Astrocyte of the spinal cord (primary cell): ENCODE measurements at regions not wholly inside any gene's neighbourhood (a gene's known extent, or its start where the extent isn't known, plus 50 kb on each side); places are given as distances from the start of the nearest gene placed in this dataset.

ENCODE experiments used
- DNase-seq: peaks from one replicate; pipeline ENCODE4 v3.0.0; 2011; ENCODE audit warnings: low read depth, low spot score
- H3K4me3 ChIP-seq: 2 replicates; pipeline ENCODE4 v1.5.1; 2011; ENCODE audit warnings: low read depth, mild to moderate bottlenecking, low read length, moderate library complexity
- CTCF ChIP-seq: IDR thresholded peaks from 2 replicates; pipeline ENCODE4 v1.5.1; 2012; ENCODE audit warnings: low read depth, mild to moderate bottlenecking, low read length, inconsistent platforms
- in situ Hi-C: cut with HindIII; loops from 2 replicates; pipeline ENCODE4 v1.10.0; 2017; ENCODE audit warnings: low sequenced_read_pairs

- no peak for TF ChIP-seq CTCF
- DNase-seq, result no peak
- no peak overlapping the region for H3K4me3 ChIP-seq
- in situ Hi-C loops, result no loop called here
Observed at GRCh38 chr6:10278746-10279145, 136.1 kb downstream of the TFAP2A start.

DNA sequence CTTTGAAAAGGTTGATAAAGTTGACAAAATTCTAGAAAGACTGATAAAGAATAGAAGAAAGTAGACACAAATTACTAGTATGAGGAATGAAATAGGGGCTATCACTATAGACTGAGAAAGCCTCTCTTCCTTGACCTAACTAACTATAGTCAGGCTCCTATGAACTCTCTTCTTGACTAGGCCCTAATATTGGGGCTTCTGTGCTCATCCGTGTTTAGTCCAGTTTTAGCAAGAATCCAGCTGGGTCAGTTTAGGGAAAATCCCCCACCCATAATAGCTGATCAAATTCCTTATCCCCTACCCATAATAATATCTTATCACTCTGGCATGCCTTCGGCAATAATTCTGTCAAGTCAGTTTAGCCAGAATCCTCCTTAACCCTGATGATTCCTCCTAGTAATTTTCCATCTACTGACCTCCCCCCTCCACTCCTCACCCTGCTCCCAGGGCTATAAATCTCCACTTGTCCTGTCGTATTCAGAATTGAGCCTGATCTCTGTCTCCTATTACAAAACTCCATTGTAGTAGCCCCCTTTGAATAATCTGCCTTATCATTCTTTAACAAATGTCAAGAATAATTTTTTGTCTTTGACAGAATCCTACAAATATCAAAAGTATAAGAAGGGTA is 138.1 kb downstream of the TFAP2A start:
- H3K4me3 ChIP-seq, result no peak overlapping the region
- no peak for TF ChIP-seq CTCF
- in situ Hi-C loops, result no loop called here
- no peak for DNase-seq

DNA sequence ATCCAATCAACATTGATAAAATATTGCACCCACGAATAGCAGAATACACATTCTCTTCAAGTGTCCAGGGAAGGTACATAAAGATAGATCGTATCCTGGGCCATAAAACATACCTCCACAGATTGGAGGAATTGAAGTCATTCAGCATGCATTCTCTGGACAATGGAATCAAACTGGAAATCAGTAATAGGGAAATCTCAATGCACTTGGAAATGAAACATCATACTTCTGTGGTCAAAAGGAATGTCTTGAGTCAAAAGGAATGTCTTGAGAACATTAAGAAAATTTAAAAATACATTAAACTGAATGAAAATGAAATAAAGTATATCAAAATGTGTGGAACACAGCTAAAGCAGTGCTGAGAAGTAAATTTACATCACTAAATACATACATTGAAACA is 138.8 kb downstream of the TFAP2A start:
- in situ Hi-C loops, result no loop called here
- no peak for TF ChIP-seq CTCF
- peak; percentile 28 for DNase-seq
- no peak overlapping the region for H3K4me3 ChIP-seq

DNA sequence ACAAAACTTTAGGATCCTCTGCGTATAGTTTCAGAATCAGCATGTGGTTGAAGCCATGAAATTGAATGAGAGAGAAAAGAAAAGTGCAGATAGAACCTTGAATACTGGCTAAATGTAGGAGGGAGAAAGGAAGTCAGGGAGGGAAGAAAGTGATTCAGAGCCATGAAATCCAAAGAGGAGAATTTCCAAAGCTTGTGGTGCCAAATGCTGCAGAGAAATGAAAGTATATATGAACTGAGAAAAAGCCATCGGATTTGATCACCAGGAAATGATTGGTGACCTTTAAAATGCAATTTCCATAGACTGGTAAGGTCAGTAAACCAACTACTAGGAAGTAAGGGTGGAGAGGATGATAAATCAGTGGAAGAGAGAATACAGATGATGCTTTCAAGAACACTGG is 142.3 kb downstream of the TFAP2A start:
- no peak overlapping the region for H3K4me3 ChIP-seq
- no peak for TF ChIP-seq CTCF
- DNase-seq, result no peak
- in situ Hi-C loops, result no loop called here

GRCh38 chr6:10271982-10272381 is 142.9 kb downstream of the TFAP2A start:
- DNase-seq, result no peak
- in situ Hi-C loops, result no loop called here
- no peak for TF ChIP-seq CTCF
- no peak overlapping the region for H3K4me3 ChIP-seq

DNA sequence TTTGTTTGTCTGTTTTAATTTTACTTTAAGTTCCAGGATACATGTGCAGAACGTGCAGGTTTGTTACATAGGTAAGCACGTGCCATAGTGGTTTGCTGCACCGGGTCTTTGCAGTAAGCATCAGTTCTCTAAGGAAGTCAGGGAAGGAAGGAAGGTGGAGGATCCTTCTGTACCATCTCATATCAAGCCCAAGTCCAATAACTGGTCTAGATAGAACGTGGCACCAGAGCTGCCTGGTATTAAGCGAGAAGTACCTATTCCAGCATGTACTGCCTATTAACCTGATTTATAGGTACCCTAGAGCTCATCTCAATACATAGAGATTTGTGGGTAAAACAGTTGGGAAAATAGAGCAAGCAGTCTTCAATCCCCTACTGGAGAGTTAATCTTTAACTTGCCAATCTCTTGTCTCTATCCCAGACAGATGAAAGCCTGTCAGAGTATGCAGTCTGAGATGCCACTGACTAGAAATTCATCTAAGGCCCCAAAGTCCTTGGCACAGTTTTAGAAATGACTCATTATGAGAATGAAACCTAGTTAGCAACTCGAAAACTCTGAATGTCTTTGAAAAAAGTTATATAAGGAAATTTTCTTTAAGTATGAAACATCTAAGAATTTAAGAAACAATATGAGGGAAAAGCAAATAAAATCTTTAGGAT is 144.9 kb downstream of the TFAP2A start:
- DNase-seq, result peak; percentile 24
- no peak overlapping the region for H3K4me3 ChIP-seq
- in situ Hi-C loops, result no loop called here
- no peak for TF ChIP-seq CTCF
